ENCODE measurements at regions not wholly inside any gene's neighbourhood (a gene's known extent, or its start where the extent isn't known, plus 50 kb on each side); places are given as distances from the start of the nearest gene placed in this dataset.

DNA sequence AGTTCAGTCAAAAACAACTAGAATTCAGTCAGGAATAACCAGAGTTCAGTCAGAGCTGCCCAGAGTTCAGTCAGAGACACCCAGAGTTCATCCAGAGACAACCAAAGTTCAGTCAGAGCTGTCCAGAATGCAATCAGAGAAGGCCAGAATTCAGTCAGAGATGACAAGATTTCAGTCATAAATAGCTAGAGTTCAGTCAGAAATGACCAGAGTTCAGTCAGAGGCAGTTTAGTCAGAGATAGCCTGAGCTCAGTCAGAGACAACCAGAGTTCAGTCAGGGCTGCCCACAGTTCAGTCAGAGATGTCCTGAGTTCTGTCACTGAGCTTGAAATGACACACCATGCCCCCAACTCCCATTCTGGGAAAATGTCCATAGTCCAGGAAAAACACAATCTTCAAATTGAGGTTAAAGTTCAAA, 1102.8 kb downstream of the BCL11B start:
- H3K27ac ChIP-seq, result no peak overlapping the region
- H3K36me3 ChIP-seq, result no peaks in the 10 kb centered on the region
- H3K4me1 ChIP-seq, result no peaks in the 10 kb centered on the region
- H3K27me3 ChIP-seq, result no peaks in the 10 kb centered on the region
- intact Hi-C loops (cut with DNase I), result no loop called here
- no peak for DNase-seq
- TF ChIP-seq, protein P1, sequence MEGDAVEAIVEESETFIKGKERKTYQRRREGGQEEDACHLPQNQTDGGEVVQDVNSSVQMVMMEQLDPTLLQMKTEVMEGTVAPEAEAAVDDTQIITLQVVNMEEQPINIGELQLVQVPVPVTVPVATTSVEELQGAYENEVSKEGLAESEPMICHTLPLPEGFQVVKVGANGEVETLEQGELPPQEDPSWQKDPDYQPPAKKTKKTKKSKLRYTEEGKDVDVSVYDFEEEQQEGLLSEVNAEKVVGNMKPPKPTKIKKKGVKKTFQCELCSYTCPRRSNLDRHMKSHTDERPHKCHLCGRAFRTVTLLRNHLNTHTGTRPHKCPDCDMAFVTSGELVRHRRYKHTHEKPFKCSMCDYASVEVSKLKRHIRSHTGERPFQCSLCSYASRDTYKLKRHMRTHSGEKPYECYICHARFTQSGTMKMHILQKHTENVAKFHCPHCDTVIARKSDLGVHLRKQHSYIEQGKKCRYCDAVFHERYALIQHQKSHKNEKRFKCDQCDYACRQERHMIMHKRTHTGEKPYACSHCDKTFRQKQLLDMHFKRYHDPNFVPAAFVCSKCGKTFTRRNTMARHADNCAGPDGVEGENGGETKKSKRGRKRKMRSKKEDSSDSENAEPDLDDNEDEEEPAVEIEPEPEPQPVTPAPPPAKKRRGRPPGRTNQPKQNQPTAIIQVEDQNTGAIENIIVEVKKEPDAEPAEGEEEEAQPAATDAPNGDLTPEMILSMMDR (IDR thresholded peaks at IDR 0.05), result no peak
- H3K9ac ChIP-seq (ENCODE audit: low read depth in 2 of 2, low read length in 2 of 2), result no peak overlapping the region
- no peaks in the 10 kb centered on the region for H3K9me3 ChIP-seq
- no peak overlapping the region for H3K4me3 ChIP-seq

DNA sequence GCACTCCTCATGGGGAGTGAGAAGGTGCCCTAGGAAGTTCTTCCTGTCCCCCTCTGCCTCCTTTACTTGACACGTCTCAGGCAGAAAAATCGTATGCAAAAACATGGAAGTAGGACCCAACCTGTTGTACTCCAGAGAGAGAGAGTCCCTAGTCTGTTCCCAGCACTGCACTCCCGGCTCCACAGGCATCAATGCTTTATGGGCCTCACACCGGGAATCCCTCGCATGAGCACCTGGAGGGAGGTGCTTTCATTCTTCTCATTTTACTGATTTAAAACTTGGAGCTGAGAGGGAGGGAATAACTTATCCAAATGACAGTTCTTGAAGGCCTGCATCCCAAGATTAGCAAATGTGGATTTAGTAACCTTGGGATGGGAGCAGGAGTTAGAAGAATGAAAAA, 1101.4 kb downstream of the BCL11B start:
- H3K4me1 ChIP-seq, result no peaks in the 10 kb centered on the region
- intact Hi-C loops (cut with DNase I), result no loop called here
- TF ChIP-seq, protein P1 (IDR thresholded peaks at IDR 0.05), result no peak
- DNase-seq, result no peak
- no peaks in the 10 kb centered on the region for H3K27me3 ChIP-seq
- no peaks in the 10 kb centered on the region for H3K36me3 ChIP-seq
- H3K9ac ChIP-seq (ENCODE audit: low read depth in 2 of 2, low read length in 2 of 2), result no peak overlapping the region
- H3K27ac ChIP-seq, result no peak overlapping the region
- no peak overlapping the region for H3K4me3 ChIP-seq
- H3K9me3 ChIP-seq, result no peaks in the 10 kb centered on the region

DNA sequence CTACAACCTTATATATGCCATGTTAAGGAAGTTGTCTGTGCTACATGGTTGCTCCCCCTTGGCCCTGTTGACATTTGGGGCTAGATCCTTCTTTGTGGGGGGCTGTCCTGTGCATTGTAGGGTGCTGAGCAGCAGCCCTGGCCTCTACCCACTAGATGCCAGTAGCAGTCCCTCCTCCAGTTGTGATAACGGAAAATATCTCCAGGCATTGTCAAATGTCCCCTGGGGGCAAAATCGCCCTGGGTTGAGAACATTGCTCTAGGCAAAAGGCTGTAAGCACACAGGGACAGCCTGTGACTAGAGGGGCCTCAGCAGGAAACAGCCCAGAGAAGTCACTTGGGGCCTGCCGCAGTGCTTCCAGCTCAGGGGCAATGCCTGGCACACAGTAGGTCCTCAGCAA, 1100.3 kb downstream of the BCL11B start:
- no peak for DNase-seq
- no peaks in the 10 kb centered on the region for H3K4me1 ChIP-seq
- TF ChIP-seq, protein P1 (IDR thresholded peaks at IDR 0.05), result no peak
- H3K36me3 ChIP-seq, result no peaks in the 10 kb centered on the region
- H3K9me3 ChIP-seq, result no peaks in the 10 kb centered on the region
- H3K9ac ChIP-seq (ENCODE audit: low read depth in 2 of 2, low read length in 2 of 2), result no peak overlapping the region
- no peak overlapping the region for H3K4me3 ChIP-seq
- intact Hi-C loops (cut with DNase I), result no loop called here
- no peaks in the 10 kb centered on the region for H3K27me3 ChIP-seq
- no peak overlapping the region for H3K27ac ChIP-seq

DNA sequence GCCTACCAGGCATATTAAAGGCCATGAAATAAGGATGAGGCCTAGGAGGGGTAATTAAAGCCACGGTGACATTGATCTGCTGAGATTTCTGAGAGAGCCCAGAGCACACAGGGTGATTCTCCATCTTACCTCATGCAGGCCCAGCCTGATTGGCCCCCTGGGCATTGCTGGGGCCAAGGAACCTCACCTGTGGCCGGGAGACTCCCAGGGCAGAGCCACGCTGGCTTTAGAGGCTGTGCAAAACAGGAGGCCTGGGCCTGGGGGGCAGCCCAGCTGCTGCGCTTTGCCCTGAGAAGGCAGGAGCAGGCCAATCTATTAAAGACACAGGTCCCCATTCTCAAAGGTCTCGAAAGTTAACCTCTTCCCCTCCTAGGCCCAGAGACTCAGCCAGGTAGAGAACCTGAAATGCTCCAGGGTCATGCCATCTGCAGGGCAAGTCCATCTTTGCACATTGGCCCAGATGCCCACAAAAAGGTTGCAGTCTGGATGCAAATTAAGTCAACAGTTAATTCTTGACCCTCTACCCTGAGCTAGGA, 1099.7 kb downstream of the BCL11B start:
- Histone ChIP-seq H3K36me3 (no peaks in the 10 kb centered on the region), H3K4me3 (no peak overlapping the region), H3K27me3 (no peaks in the 10 kb centered on the region), H3K9me3 (no peaks in the 10 kb centered on the region), H3K4me1 (no peaks in the 10 kb centered on the region), H3K27ac (no peak overlapping the region), H3K9ac (ENCODE audit: low read depth in 2 of 2, low read length in 2 of 2) (no peak overlapping the region)
- TF ChIP-seq, protein P1 (IDR thresholded peaks at IDR 0.05), result no peak
- intact Hi-C loops (cut with DNase I), result no loop called here
- DNase-seq, result no peak

DNA sequence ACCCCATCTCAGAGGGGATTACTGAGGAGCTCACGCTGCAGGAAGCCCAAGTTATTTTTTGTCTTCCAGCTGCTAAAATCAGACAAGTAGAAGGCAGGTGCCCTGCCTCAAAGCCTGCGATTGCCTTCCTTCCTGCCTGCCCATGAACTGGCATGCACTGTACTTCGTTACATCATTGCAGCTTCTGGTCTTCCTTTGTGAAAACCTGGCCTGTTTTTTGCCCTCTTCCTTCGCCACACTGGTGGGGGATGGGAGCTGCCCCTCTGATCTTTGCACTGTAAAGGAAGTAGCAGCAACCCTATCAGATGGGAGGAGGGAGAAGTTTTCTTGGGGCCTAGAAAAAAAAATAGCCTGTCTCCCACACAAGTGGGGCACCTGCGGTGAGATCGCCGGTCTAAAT, 1098.7 kb downstream of the BCL11B start:
- TF ChIP-seq, protein P1 (IDR thresholded peaks at IDR 0.05), result no peak
- DNase-seq, result peak; percentile 30
- no peak overlapping the region for H3K27ac ChIP-seq
- no peaks in the 10 kb centered on the region for H3K4me1 ChIP-seq
- no peak overlapping the region for H3K4me3 ChIP-seq
- H3K9me3 ChIP-seq, result no peaks in the 10 kb centered on the region
- intact Hi-C loops (cut with DNase I), result no loop called here
- no peaks in the 10 kb centered on the region for H3K27me3 ChIP-seq
- H3K9ac ChIP-seq (ENCODE audit: low read depth in 2 of 2, low read length in 2 of 2), result no peak overlapping the region
- H3K36me3 ChIP-seq, result no peaks in the 10 kb centered on the region

All from colonic mucosa (tissue), 4 donors.